ENCODE measurements at regions not wholly inside any gene's neighbourhood (a gene's known extent, or its start where the extent isn't known, plus 50 kb on each side); places are given as distances from the start of the nearest gene placed in this dataset. TPM values are rescaled to one million over a fixed set of nuclear protein-coding genes. Genes with fewer than 3 reads are reported as not detected.

DNA sequence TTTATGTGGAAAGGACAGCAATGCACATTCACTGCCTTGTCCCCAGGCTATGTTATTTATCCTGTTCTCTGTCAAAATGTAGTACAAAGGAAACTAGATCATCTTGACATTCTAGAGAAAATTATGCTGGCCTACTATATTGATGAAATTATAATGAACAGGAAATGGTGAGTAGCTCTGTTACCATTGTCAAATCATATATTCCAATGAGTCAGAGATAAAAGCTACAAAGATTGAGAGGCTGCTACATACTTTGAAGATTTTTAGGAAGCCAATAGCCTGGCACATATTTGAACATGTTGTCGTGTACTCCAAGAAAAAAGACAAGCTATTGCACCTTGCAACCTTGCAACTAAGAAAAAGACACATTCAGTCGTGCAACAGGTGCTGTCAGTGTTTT is 52.7 kb upstream of the TET2 start (continued):
- TF ChIP-seq CBX8 (IDR thresholded peaks at IDR 0.05; ENCODE audit: borderline replicate concordance, low read depth, low read length), result no peak
- no peak for TF ChIP-seq HDAC2 (IDR thresholded peaks at IDR 0.05; ENCODE audit: borderline replicate concordance in 1 of 2, low read depth in 2 of 2, low read length in 2 of 2)
- no peak for TF ChIP-seq EZH2 (IDR thresholded peaks at IDR 0.05; ENCODE audit: low read depth, low read length, severe bottlenecking)
- TF ChIP-seq CTBP2 (IDR thresholded peaks at IDR 0.05; ENCODE audit: borderline replicate concordance, insufficient read depth, insufficient read length, low read length), result no peak
- no peak for TF ChIP-seq JUN (IDR thresholded peaks at IDR 0.05; ENCODE audit: low read depth, low read length)

Small RNA genes lying in the stretch of these regions (small RNA-seq; reads per million reads assigned to genes)
- gene AC096577.2 (ENCODE audit: insufficient read depth) (not detected), gene RNU6-351P (ENCODE audit: insufficient read depth) (not detected)

Measured in H1 (cell line).